ENCODE measurements at regions not wholly inside any gene's neighbourhood (a gene's known extent, or its start where the extent isn't known, plus 50 kb on each side); places are given as distances from the start of the nearest gene placed in this dataset.
"Not testable (repeated sequence)": the region's sequence is repeated elsewhere in the genome, so short reads cannot be mapped to it uniquely, and the experiment has no call there.

DNA sequence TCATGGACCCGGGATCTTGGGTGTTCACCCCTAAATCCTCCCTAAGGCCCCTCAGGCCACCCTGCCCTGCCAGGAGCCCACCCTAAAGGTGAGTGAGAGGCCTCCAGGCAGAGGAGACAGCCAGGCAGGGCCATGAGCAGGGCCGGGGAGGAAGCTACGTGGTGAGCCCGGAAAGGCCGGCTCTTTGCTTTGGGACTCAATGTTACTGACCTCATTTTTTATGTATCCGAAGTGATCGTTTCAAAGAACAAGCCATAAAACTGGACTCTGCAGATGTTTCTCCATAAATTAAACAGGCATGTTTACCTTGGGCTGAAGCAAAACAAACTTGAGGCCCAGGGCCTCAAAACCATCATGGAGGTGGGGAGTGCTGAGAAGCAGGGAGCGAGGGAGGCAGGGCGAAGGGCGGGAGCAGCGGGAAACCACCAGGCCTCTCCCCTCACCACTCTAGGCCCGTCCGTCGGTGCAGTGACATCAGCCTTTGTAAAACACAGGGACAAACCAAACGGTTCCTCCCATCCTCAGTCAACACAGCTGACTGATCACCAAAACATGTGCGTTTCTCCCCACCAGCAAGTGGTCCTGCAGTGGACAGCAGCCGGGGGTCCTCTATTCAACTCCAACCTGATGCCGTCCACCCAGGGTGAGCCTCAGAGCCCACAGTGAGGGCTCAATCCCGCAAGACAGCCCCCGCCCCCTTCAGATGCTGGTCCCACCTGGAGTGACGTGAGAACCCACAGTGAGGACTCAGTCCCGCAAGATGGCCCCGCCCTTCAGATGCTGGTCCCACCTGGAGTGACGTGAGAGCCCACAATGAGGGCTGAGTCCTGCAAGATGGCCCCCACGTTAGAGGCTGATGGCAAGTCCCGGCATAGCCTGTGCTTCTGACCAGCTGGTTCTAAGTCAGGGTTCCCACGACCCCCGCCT is 102.9 kb upstream of the LRPAP1 start:
- H3K4me1 Mint-ChIP-seq, result no peaks in the 10 kb centered on the region
- no peak overlapping the region for H3K4me3 Mint-ChIP-seq
- H3K9me3 Mint-ChIP-seq, result peaks cover 0 to 3% (median 2%) of the 10 kb centered on the region in 3 donors
- no peak overlapping the region for H3K27ac Mint-ChIP-seq
- peaks cover 3% of the 10 kb centered on the region for H3K27me3 Mint-ChIP-seq
- H3K36me3 Mint-ChIP-seq, result no peaks in the 10 kb centered on the region

DNA sequence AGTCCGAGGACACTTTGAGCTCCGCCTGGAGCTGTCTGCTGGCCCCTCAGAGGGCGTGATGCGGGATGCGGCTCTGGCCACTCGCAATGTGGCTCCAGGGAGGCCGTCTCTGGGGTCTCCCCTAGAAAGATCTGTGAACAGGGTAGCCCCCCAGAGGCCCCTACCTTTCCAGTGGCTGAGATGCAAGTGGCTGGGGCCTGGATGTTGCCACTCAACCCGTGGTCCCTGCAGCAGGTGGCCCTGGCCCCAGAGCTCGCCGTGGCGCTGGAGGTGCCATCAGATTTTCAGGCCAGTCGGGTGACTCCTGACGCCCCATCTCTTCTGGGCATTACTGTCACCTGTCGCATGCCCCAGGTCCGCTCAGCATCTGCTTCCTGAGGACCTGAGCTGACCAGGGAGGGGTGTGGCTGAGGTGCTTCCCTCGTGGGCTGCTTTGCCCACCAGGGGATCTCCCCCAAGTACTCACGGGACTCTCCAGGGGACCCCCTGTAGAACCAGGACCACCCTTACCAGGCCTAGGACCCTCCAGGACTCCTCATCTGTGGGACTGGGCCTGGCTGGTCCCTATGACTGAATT is 102.1 kb upstream of the LRPAP1 start:
- Mint-ChIP-seq H3K9me3 (peaks cover 0 to 3% (median 2%) of the 10 kb centered on the region in 3 donors), H3K27ac (peak overlapping the region in 1 of 3 donors; percentile 10), H3K36me3 (no peaks in the 10 kb centered on the region), H3K4me3 (no peak overlapping the region), H3K4me1 (no peaks in the 10 kb centered on the region), H3K27me3 (peaks cover 6% of the 10 kb centered on the region)

DNA sequence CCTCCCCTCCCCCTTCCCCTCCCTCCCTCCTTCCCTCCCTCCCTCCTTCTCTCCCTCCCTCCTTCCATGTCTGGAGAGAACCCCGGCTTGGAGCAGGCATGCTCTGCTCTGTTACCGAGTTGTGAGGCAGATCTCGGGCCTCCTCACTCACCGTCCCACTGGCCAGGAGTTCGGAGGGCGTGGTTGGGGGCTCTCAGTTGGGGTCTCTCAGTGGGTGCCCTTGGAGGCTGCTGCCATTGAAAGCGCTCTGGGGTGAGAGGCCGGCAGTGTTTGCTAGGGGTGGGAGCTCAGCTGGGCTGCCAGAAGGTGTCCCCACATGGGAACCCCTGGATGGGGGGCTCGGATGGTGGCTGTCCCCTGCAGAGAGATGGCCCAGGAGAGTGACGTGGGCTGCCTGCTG is 101.1 kb upstream of the LRPAP1 start:
- H3K27me3 Mint-ChIP-seq, H3K27ac Mint-ChIP-seq, H3K4me1 Mint-ChIP-seq, H3K9me3 Mint-ChIP-seq, H3K36me3 Mint-ChIP-seq, H3K4me3 Mint-ChIP-seq: not testable (repeated sequence)

DNA sequence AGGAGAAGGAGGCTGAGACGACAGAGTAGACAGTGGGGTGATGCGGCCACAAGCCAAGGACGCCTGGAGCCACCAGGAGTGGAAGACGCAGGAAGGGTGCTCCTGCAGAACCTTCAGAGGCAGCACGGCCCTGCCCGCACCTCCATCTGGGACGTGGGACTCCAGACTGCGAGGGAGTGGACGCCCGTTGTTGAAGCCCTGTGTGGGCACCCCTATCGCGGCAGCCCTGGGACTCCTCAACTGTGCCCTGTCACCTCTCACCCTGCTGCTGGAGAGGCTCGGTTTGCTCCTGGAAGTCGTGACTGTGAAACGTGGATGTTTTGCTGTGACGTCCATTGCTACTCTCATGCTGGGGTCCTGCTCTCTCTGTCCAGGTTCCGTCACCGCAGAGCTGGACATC is 100.6 kb upstream of the LRPAP1 start:
- H3K9me3 Mint-ChIP-seq, H3K4me1 Mint-ChIP-seq, H3K36me3 Mint-ChIP-seq, H3K4me3 Mint-ChIP-seq, H3K27ac Mint-ChIP-seq, H3K27me3 Mint-ChIP-seq: not testable (repeated sequence)

DNA sequence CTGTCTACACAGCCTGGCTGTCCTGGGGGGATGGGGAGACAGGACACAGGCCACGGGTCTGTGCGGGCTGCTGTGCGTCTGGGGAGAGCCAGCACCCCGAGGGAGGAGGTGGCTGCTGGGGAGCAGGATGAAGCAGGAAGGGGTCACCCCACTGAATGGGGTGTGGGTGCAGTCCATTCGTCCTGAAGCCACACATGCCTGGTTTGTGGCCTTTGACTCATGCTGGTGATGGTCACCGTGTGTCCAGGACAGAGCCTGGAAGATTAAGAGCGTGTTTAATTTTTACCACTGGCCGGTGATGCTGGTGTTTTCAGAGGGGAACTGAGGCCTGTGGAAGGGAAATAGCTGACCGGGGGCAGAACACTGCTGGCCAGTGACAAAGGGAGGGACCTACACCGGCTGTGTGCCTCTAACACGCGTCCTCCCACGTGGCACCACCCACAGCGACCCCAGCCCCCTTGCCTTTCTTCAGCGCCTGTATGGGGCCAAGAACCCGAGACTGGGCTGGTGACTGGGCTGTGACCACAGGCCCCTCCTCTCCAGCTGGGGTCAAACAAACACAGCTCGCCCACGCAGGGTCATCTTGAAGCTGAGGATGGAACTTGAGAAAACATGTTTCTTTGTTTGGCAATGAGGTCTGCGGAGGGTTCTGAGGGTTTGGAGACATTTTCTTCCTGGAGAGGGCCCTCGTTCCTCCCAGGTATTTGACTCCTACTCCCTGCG is 99.5 kb upstream of the LRPAP1 start:
- H3K4me3 Mint-ChIP-seq, H3K27me3 Mint-ChIP-seq, H3K9me3 Mint-ChIP-seq, H3K36me3 Mint-ChIP-seq, H3K27ac Mint-ChIP-seq, H3K4me1 Mint-ChIP-seq: not testable (repeated sequence)

DNA sequence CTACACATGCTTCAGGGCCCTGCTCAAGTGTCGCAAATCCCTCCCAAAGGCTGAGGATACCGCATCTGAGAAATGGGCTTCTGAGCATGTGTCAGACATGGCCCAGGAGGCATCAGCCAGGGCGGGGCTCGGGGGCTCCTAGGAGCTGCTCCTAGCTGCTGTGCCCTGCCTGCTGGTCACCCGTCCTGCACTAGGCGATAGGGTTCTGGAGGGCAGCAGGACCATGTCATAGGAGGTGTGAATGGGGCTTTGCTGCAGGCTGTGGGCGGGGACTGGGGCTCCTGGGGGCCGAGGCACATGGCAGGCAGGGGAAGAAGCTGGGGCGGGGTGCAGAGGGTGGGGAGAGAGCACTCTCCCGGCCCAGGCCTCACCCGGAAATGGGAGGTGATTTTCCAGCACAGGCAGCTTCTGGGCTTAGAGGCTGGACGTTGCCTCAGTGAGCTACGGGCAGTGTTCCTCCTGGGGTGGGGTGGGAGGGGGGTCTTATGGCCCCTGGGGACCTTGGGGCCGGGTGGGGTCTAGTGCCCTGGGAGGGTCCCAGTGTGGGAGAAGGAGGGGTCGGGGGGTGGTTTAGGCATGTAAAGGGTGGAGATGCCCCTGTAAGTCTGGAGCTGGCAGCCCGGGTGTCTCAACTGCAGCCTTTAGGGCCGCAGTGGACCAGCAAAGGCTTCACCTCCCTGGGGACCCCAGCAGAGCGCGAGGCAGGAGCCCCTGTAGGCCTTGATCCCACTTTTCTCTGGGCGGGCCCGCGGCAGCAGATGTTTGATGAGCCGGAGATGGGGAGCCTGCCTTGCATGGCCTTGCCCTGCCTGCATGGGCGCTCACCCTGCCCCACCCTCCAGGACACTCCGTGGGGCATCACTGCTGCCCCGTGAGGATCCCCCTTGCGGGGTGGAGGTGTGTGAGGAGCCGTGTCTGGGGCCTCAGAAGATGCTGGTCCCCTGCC is 98.6 kb upstream of the LRPAP1 start:
- H3K27ac Mint-ChIP-seq, result no peak overlapping the region
- H3K4me1 Mint-ChIP-seq, result peaks cover 0 to 3% (median 0%) of the 10 kb centered on the region in 3 donors
- H3K4me3 Mint-ChIP-seq, result no peak overlapping the region
- no peaks in the 10 kb centered on the region for H3K36me3 Mint-ChIP-seq
- peaks cover 0 to 3% (median 2%) of the 10 kb centered on the region in 3 donors for H3K9me3 Mint-ChIP-seq
- peaks cover 9% of the 10 kb centered on the region for H3K27me3 Mint-ChIP-seq

DNA sequence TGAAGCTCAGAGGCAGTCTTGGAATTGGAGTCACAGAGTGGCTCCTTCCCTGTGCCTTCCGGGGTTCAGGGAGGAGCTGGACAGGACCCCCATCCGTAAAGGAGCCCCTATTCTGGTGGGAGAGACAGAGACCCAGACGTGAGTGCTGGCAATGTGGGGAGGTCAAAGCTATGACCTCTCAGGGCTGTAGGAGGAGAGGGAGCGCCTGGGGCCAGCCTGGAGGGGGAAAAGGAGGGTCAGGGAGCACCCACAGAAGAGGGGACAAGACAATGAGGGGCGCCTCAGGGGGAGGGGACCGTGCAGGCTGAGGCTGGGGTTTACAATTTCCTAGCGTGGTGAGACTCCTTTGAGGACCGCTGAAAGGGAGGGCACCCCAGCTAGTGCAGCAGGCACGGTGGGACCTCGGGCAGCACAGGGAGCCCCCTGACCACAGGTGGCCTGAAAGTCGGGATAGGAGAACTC is 97.9 kb upstream of the LRPAP1 start:
- Mint-ChIP-seq H3K27ac (no peak overlapping the region), H3K27me3 (peaks cover 9% of the 10 kb centered on the region), H3K4me1 (peaks cover 0 to 3% (median 0%) of the 10 kb centered on the region in 3 donors), H3K4me3 (no peak overlapping the region), H3K9me3 (peaks cover 0 to 3% (median 2%) of the 10 kb centered on the region in 3 donors), H3K36me3 (no peaks in the 10 kb centered on the region)

DNA sequence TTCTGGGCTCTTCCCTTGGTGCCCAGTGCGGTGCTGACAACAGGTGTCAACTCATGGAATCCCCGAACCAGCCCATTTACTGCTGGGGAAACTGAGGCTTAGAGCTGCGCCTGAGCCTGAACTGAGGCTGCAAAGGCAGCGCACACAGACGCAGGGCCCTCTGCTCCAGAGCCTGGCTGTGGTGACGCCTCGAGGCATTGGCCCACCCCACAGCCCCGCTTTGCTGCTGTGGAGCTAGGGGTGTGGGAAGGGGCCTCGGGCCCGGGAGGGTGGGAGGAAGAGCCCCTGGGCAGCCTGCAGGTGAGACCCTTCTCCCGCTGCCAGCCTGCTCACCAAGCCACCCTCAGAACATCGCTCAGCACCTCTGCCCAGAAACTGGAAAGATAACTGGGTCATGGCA is 97.4 kb upstream of the LRPAP1 start:
- H3K27me3 Mint-ChIP-seq, result peaks cover 7% of the 10 kb centered on the region
- no peak overlapping the region for H3K4me3 Mint-ChIP-seq
- peaks cover 0 to 3% (median 2%) of the 10 kb centered on the region in 3 donors for H3K9me3 Mint-ChIP-seq
- no peaks in the 10 kb centered on the region for H3K36me3 Mint-ChIP-seq
- peaks cover 0 to 3% (median 0%) of the 10 kb centered on the region in 3 donors for H3K4me1 Mint-ChIP-seq
- no peak overlapping the region for H3K27ac Mint-ChIP-seq

DNA sequence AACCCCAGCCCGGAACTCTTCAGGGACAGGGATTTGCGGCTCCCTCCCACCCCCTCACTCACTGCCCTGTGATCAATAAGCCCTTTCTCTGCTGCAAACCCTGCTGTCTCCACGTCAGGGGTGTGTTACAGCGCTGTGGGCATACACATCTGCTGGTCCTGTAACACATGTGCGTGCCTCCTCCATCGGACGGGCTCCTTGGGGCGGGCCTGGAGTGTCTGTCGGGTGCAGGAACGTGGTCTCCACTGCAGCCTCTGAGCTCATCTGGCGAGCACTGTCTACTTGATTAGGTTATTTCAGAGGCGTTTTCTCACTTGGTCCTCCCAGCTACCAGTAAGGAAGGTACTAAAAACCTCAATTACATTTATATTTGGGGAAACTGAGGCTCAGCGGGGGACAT is 97.0 kb upstream of the LRPAP1 start:
- not testable (repeated sequence) for H3K4me1 Mint-ChIP-seq, H3K36me3 Mint-ChIP-seq, H3K27ac Mint-ChIP-seq, H3K4me3 Mint-ChIP-seq, H3K9me3 Mint-ChIP-seq, H3K27me3 Mint-ChIP-seq

DNA sequence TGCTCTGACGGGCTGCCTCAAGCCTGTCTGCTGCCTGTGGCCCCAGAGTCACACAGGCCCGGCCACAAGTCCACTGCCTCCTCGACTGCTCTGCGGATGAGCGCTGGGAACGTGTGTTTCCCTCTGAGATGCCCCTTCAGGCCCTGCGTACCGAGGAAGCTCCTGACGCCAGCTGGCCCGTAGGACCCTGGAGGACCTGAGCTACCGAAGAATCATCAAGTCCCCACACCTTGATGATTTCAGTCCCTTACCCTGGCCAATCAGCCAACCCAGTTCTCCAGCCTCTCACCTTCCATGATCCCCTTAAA is 96.6 kb upstream of the LRPAP1 start:
- no peak overlapping the region for H3K4me3 Mint-ChIP-seq
- peaks cover 7% of the 10 kb centered on the region for H3K27me3 Mint-ChIP-seq
- H3K27ac Mint-ChIP-seq, result no peak overlapping the region
- H3K9me3 Mint-ChIP-seq, result peaks cover 0 to 3% (median 2%) of the 10 kb centered on the region in 3 donors
- H3K36me3 Mint-ChIP-seq, result no peaks in the 10 kb centered on the region
- peaks cover 0 to 3% (median 0%) of the 10 kb centered on the region in 3 donors for H3K4me1 Mint-ChIP-seq

DNA sequence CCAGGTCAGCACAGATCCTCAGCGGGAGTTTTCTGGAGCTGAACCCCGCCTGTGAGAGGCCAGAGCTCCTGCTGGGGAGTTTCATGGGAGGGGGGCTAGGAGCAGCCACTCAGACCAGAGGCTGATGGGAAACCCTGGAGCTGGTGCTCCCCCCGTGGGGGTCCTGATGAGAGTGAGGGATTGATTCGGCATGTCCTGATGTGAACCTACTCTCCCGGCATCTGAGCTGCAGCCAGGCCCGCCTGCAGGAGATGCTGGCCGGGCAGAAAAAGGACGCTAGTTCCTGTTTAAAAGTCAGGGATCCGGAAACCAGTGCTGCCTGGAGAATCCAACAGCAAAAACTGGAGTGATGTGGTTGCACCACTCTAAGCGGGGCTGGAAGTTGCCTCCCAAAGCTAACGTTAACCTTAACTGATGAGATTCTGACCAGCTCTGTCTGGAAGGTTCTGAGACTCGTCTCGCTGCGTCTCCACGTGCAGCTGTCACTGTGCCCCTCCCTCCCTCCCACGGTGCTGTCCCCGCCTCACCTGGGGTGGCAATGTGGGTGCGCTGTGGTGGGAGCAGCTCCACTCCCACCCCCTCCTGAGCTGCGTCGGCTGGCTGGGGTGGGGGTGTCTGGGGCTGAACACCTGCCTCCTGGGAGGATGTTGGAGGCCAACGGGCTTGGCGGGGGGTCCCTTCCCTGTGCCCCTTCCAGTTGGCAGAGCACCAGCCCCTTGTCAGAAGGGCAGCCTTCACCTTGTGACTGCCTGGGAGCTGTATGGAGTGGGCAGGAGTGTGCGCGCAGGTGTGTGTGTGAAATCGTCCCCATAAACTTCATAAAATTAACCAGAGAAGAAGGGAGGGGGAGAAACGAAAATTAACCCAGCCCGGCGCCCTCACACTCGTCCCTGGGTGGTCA is 96.0 kb upstream of the LRPAP1 start:
- not testable (repeated sequence) for H3K36me3 Mint-ChIP-seq, H3K4me3 Mint-ChIP-seq, H3K27ac Mint-ChIP-seq, H3K9me3 Mint-ChIP-seq, H3K4me1 Mint-ChIP-seq
- peaks cover 10% of the 10 kb centered on the region for H3K27me3 Mint-ChIP-seq

DNA sequence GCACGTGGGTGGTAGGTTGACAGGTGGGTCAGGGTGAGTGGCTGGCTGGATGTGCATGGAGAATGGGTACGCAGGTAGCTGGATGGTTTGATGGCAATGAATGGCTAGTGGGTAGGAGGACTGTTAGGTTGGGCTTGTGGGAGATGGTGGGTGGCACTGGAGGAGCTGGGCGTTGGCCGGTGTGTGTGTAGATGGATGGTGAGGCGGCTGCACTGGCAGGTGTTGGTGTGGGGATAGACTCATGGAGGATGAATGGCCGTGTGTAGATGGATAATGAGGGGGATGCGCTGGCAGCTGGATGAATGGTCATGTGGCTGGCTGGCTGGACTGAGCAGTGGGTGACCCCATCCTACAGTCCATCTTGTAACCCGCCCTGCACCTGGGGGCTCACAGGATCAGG is 95.2 kb upstream of the LRPAP1 start:
- peaks cover 14% of the 10 kb centered on the region for H3K27me3 Mint-ChIP-seq
- H3K4me3 Mint-ChIP-seq, H3K27ac Mint-ChIP-seq, H3K36me3 Mint-ChIP-seq, H3K9me3 Mint-ChIP-seq, H3K4me1 Mint-ChIP-seq: not testable (repeated sequence)

DNA sequence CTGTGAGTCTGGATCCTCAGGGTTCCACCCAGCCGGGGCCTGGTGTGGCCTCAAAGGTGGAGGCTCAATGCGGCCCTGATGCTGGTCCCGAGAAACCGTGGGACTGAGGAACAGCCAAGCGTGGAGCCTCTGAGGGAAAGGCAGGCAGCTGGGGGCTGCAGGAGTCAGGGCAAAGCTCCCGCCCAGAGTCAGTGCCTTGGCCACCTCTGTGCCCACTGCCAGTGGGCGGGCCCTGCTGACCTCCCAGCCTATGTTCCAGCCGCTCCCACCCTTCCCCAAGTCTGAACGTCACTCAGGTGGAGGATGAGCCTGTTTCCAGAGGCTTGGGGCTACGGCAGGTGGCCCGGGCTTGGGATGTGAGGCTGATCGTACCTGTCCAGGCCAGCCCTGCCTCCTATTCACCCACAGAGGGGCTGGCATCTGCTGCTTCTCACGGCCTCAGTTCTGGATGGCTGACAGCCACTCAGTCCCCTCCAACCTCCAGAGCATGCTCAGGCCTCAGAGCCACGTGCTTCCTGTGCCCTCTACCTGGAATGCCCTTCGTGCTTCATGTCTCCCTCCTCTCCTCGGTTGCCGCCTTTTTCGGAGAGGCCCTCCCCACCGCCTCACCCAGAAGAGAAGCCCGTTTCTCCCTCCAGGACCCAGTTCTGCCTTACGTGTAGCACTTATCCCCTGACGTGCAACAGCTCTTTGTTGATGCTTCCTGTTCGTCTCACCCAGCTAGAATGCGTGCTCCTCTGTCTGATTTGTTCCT is 94.1 kb upstream of the LRPAP1 start:
- H3K36me3 Mint-ChIP-seq, H3K27ac Mint-ChIP-seq, H3K4me1 Mint-ChIP-seq, H3K9me3 Mint-ChIP-seq, H3K4me3 Mint-ChIP-seq: not testable (repeated sequence)
- peaks cover 14% of the 10 kb centered on the region for H3K27me3 Mint-ChIP-seq

Data from IgD-negative memory B cell (primary cell).